Activated CD4-positive, alpha-beta T cell treated with anti-CD3 and anti-CD28 coated beads for 24 hours (primary cell): ENCODE measurements at regions not wholly inside any gene's neighbourhood (a gene's known extent, or its start where the extent isn't known, plus 50 kb on each side); places are given as distances from the start of the nearest gene placed in this dataset.

ENCODE experiments used
- DNase-seq, 2 donors: peaks; one replicate each; pipeline ENCODE4 v3.0.0-alpha.2; 2020; ENCODE audit warnings: low read depth in 2 of 2

- no peak for DNase-seq
Measured at GRCh38 chr1:4965346-4966075, 311.1 kb downstream of the AJAP1 start.

GRCh38 chr1:4964634-4965345 is 310.4 kb downstream of the AJAP1 start:
- no peak for DNase-seq

GRCh38 chr1:4963251-4963650 is 308.8 kb downstream of the AJAP1 start:
- no peak for DNase-seq

- DNase-seq = no peak
Measured at GRCh38 chr1:4962836-4963235, 308.4 kb downstream of the AJAP1 start.

- DNase-seq = no peak
Measured at GRCh38 chr1:4961935-4962645, 307.7 kb downstream of the AJAP1 start.

GRCh38 chr1:4960782-4961475 is 306.5 kb downstream of the AJAP1 start:
- no peak for DNase-seq

GRCh38 chr1:4960336-4960735 is 305.9 kb downstream of the AJAP1 start:
- DNase-seq = no peak

- DNase-seq = no peak
Measured at GRCh38 chr1:4959216-4959615, 304.8 kb downstream of the AJAP1 start.

GRCh38 chr1:4957027-4957426 is 302.6 kb downstream of the AJAP1 start:
- no peak for DNase-seq

- DNase-seq = no peak
Measured at GRCh38 chr1:4954392-4954791, 300.0 kb downstream of the AJAP1 start.

GRCh38 chr1:4951601-4952000 is 297.2 kb downstream of the AJAP1 start:
- no peak for DNase-seq

GRCh38 chr1:4946343-4946742 is 291.9 kb downstream of the AJAP1 start:
- DNase-seq = no peak

- DNase-seq = no peak
Measured at GRCh38 chr1:4944911-4945310, 290.5 kb downstream of the AJAP1 start.

GRCh38 chr1:4944072-4944471 is 289.7 kb downstream of the AJAP1 start:
- DNase-seq = no peak

- no peak for DNase-seq
Measured at GRCh38 chr1:4939266-4939665, 284.9 kb downstream of the AJAP1 start.

GRCh38 chr1:4937876-4938534 is 283.6 kb downstream of the AJAP1 start:
- DNase-seq = no peak

GRCh38 chr1:4935807-4936206 is 281.4 kb downstream of the AJAP1 start:
- no peak for DNase-seq

- no peak for DNase-seq
Measured at GRCh38 chr1:4933232-4933631, 278.8 kb downstream of the AJAP1 start.

- DNase-seq = no peak
Measured at GRCh38 chr1:4932311-4933030, 278.1 kb downstream of the AJAP1 start.

- DNase-seq = no peak
Measured at GRCh38 chr1:4931486-4931885, 277.1 kb downstream of the AJAP1 start.

- no peak for DNase-seq
Measured at GRCh38 chr1:4928186-4928585, 273.8 kb downstream of the AJAP1 start.
